Adrenal gland (tissue), 9 donors: ENCODE measurements at regions not wholly inside any gene's neighbourhood (a gene's known extent, or its start where the extent isn't known, plus 50 kb on each side); places are given as distances from the start of the nearest gene placed in this dataset.
"Not testable (repeated sequence)": the region's sequence is repeated elsewhere in the genome, so short reads cannot be mapped to it uniquely, and the experiment has no call there.

Experiments
- DNase-seq, 7 donors: peaks; one replicate each; pipeline ENCODE4 v3.0.0-alpha.2; 2019 to 2020
- H3K27ac ChIP-seq, 5 donors: fragments of 200-600 bp; sonication (generic) in 4 of 5; 1 replicate in 3 of 5; 2 replicates in 2 of 5; pipeline versions ENCODE4 v1.5.1 to v1.8.0; 2016 to 2020; ENCODE audit warnings: mild to moderate bottlenecking in 1 of 5
- H3K27me3 ChIP-seq: fragments of 200-600 bp; 2 replicates; pipeline ENCODE4 v1.8.0; 2021
- H3K36me3 ChIP-seq, 2 donors: fragments of 200-600 bp; replicated peaks in 1 of 2; 1 replicate in 1 of 2; 2 replicates in 1 of 2; pipeline versions ENCODE4 v1.5.1 to v1.8.0; 2018 to 2022
- H3K4me1 ChIP-seq, 2 donors: fragments of 200-600 bp; replicated peaks in 1 of 2; 1 replicate in 1 of 2; 2 replicates in 1 of 2; pipeline versions ENCODE4 v1.5.1 to v1.8.0; 2018 to 2021
- H3K4me3 ChIP-seq, 4 donors: fragments of 200-600 bp; sonication (generic) in 3 of 4; one replicate each; pipeline ENCODE4 v1.5.1; 2016 to 2018
- H3K9me3 ChIP-seq, 3 donors: fragments of 200-600 bp; sonication (generic) in 1 of 3; replicated peaks in 1 of 3; 1 replicate in 2 of 3; 2 replicates in 1 of 3; pipeline versions ENCODE4 v1.5.1 to v1.8.0; 2016 to 2021
- WGBS, 4 donors: extraction: QIAGEN DNeasy Blood & Tissue Kit in 2 of 4; methylation state at CpG; one replicate each; pipeline versions ENCODE4 v1.1.5 to v1.1.7; 2013 to 2017; 5-methylcytosine and 5-hydroxymethylcytosine counted together
- intact Hi-C, 2 donors: fragments of 100-400 bp; cut with DNase I; formaldehyde crosslinking; loops; one replicate each; pipeline versions ENCODE4 v1.14.1 to v1.15.0; 2022 to 2023
- donor health status: healthy with polysubstance abuse.
- donor health status: Bipolar disorder and iron deficiency.
- donor health status: DM: yes; HTN: yes; CAD: no.
- donor health status: DM: no; HTN: no; CAD: no.
- donor health status: DM: no; HTN: no; CAD: no.

GRCh38 chr21:6428498-6429092 is 4092.8 kb upstream of the TPTE start:
- WGBS, 4 donors = 82 to 96% methylated on average over 5 to 6 of the region's 25 CpGs; no CpG with 5 or more reads in 2 of the 4 donors
- DNase-seq = peak in 3 of 7 donors; percentile 4 to 23 (median 14)
- not testable (repeated sequence) for H3K36me3 ChIP-seq

GRCh38 chr21:6429924-6430323 is 4091.5 kb upstream of the TPTE start:
- intact Hi-C loops, H3K9me3 ChIP-seq, H3K27me3 ChIP-seq, H3K36me3 ChIP-seq, H3K4me3 ChIP-seq, H3K4me1 ChIP-seq, H3K27ac ChIP-seq, DNase-seq: not testable (repeated sequence)
- no CpG with 5 or more reads among the region's 8 CpGs for WGBS, 4 donors

More at GRCh38 chr21:6428498-6429092, 4092.8 kb upstream of the TPTE start:
- H3K4me1 ChIP-seq, H3K27me3 ChIP-seq, H3K27ac ChIP-seq, H3K9me3 ChIP-seq, intact Hi-C loops, H3K4me3 ChIP-seq: not testable (repeated sequence)

- H3K4me1 ChIP-seq, DNase-seq, H3K27ac ChIP-seq, H3K4me3 ChIP-seq, intact Hi-C loops, H3K36me3 ChIP-seq, H3K27me3 ChIP-seq, H3K9me3 ChIP-seq: not testable (repeated sequence)
- WGBS, 4 donors = 80% methylated on average over 1 of the region's 12 CpGs; no CpG with 5 or more reads in 3 of the 4 donors
Measured at GRCh38 chr21:6433149-6433548, 4088.2 kb upstream of the TPTE start.

GRCh38 chr21:6436205-6436604 is 4085.2 kb upstream of the TPTE start:
- intact Hi-C loops, H3K4me1 ChIP-seq, H3K27ac ChIP-seq, H3K27me3 ChIP-seq, H3K9me3 ChIP-seq, H3K36me3 ChIP-seq, H3K4me3 ChIP-seq: not testable (repeated sequence)
- DNase-seq = peak in 1 of 7 donors; percentile 5
- 80 to 100% (median 81%) methylated on average over 5 to 6 of the region's 15 CpGs; no CpG with 5 or more reads in 1 of the 4 donors for WGBS, 4 donors

GRCh38 chr21:6436971-6437833 is 4084.2 kb upstream of the TPTE start:
- H3K36me3 ChIP-seq, H3K4me1 ChIP-seq, intact Hi-C loops, H3K27me3 ChIP-seq, H3K9me3 ChIP-seq, H3K4me3 ChIP-seq: not testable (repeated sequence)
- peak overlapping the region in 1 of 5 donors; percentile 34 for H3K27ac ChIP-seq
- DNase-seq = peak in 1 of 7 donors; percentile 3
- no CpG with 5 or more reads among the region's 21 CpGs for WGBS, 4 donors

GRCh38 chr21:6437834-6438187 is 4083.6 kb upstream of the TPTE start:
- H3K36me3 ChIP-seq, H3K9me3 ChIP-seq, H3K27me3 ChIP-seq, H3K27ac ChIP-seq, intact Hi-C loops, H3K4me3 ChIP-seq, H3K4me1 ChIP-seq: not testable (repeated sequence)
- DNase-seq = peak in 1 of 7 donors; percentile 5
- WGBS, 4 donors = 52 to 80% (median 73%) methylated on average over 1 to 5 of the region's 7 CpGs; no CpG with 5 or more reads in 1 of the 4 donors

GRCh38 chr21:6439058-6439457 is 4082.3 kb upstream of the TPTE start:
- peak in 1 of 7 donors; percentile 13 for DNase-seq
- 50 to 94% methylated on average over 1 to 2 of the region's 10 CpGs; no CpG with 5 or more reads in 2 of the 4 donors for WGBS, 4 donors
- H3K4me3 ChIP-seq, H3K9me3 ChIP-seq, H3K27ac ChIP-seq, H3K27me3 ChIP-seq, H3K4me1 ChIP-seq, intact Hi-C loops, H3K36me3 ChIP-seq: not testable (repeated sequence)

- no CpG with 5 or more reads among the region's 26 CpGs for WGBS, 4 donors
- H3K36me3 ChIP-seq, H3K9me3 ChIP-seq, H3K27me3 ChIP-seq, DNase-seq, H3K27ac ChIP-seq, H3K4me3 ChIP-seq, H3K4me1 ChIP-seq, intact Hi-C loops: not testable (repeated sequence)
Measured at GRCh38 chr21:6454648-6455340, 4066.6 kb upstream of the TPTE start.

- DNase-seq, H3K36me3 ChIP-seq, H3K27ac ChIP-seq, H3K4me3 ChIP-seq, H3K4me1 ChIP-seq, H3K9me3 ChIP-seq, intact Hi-C loops, H3K27me3 ChIP-seq: not testable (repeated sequence)
- no CpG with 5 or more reads among the region's 18 CpGs for WGBS, 4 donors
Measured at GRCh38 chr21:6456011-6456661, 4065.2 kb upstream of the TPTE start.

GRCh38 chr21:6459761-6460160 is 4061.6 kb upstream of the TPTE start:
- H3K9me3 ChIP-seq, H3K36me3 ChIP-seq, H3K4me1 ChIP-seq, intact Hi-C loops, H3K27ac ChIP-seq, H3K4me3 ChIP-seq, DNase-seq, H3K27me3 ChIP-seq: not testable (repeated sequence)
- WGBS, 4 donors = 80% methylated on average over 1 of the region's 12 CpGs; no CpG with 5 or more reads in 3 of the 4 donors
